GM13977 (cell line): ENCODE measurements at regions not wholly inside any gene's neighbourhood (a gene's known extent, or its start where the extent isn't known, plus 50 kb on each side); places are given as distances from the start of the nearest gene placed in this dataset.
A peak's percentile ranks its signal among the peaks of the same experiment; 100 is the strongest.

Experiments
- DNase-seq: peaks from one replicate; pipeline ENCODE4 v3.0.0; 2012; ENCODE audit warnings: low spot score
- CTCF ChIP-seq: IDR thresholded peaks from 2 replicates; pipeline ENCODE4 v1.5.1; 2012; ENCODE audit warnings: mild to moderate bottlenecking, control low read depth; ENCODE audit not compliant: insufficient read depth; ENCODE audit errors: extremely low read depth, missing control alignments
- in situ Hi-C: fragments of 300-500 bp; cut with MboI; formaldehyde crosslinking; loops from one replicate; pipeline ENCODE4 v1.12.0; 2022; ENCODE audit warnings: low sequenced_read_pairs, low pct_unique_long_range_greater_than_20kb, mixed read lengths, inconsistent platforms; ENCODE audit not compliant: unreplicated experiment

GRCh38 chr6:130514712-130515111, 148.9 kb downstream of the TMEM200A start:
- no peak for TF ChIP-seq CTCF
- in situ Hi-C loops: no loop called here
- DNase-seq: no peak

- TF ChIP-seq CTCF: no peak
- in situ Hi-C loops: no loop called here
- DNase-seq: no peak
These were observed 149.5 kb downstream of the TMEM200A start for GRCh38 chr6:130515306-130515705.

GRCh38 chr6:130516604-130517003, 150.8 kb downstream of the TMEM200A start:
- no peak for TF ChIP-seq CTCF
- in situ Hi-C loops: no loop called here
- DNase-seq: no peak

- peak; percentile 68 for DNase-seq
- in situ Hi-C loops: no loop called here
- TF ChIP-seq CTCF: no peak
These were observed 151.7 kb downstream of the TMEM200A start for GRCh38 chr6:130517444-130517931.

- in situ Hi-C loops: no loop called here
- TF ChIP-seq CTCF: no peak
These were observed 152.8 kb downstream of the TMEM200A start for GRCh38 chr6:130518588-130518987.

GRCh38 chr6:130520221-130520620, 154.4 kb downstream of the TMEM200A start:
- TF ChIP-seq CTCF: no peak
- in situ Hi-C loops: no loop called here
- no peak for DNase-seq

More at GRCh38 chr6:130518588-130518987, 152.8 kb downstream of the TMEM200A start:
- DNase-seq: no peak

- DNase-seq: no peak
- no peak for TF ChIP-seq CTCF
- in situ Hi-C loops: no loop called here
These were observed 155.0 kb downstream of the TMEM200A start for GRCh38 chr6:130520801-130521200.
